ENCODE measurements at regions not wholly inside any gene's neighbourhood (a gene's known extent, or its start where the extent isn't known, plus 50 kb on each side); places are given as distances from the start of the nearest gene placed in this dataset.

GRCh38 chr11:103803062-103803461 is 233.4 kb upstream of the DDI1 start:
- in situ Hi-C loops (cut with HindIII; ENCODE audit: extremely low pct_ligation_motif_present, low pct_unique_long_range_greater_than_20kb) (no loop called here), intact Hi-C loops (cut with micrococcal nuclease; ENCODE audit: unreplicated experiment) (no loop called here)
- WGBS (ENCODE audit: low lambda C conversion rate): 13% methylated on average over 3 of the region's 3 CpGs
- Histone ChIP-seq H3K27me3 (ENCODE audit: control insufficient read depth in 1 of 2, insufficient read depth in 2 of 2, low read length in 2 of 2) (no peaks in the 10 kb centered on the region), H3K4me2 (ENCODE audit: low read depth, low read length) (no peak overlapping the region), H3K4me1 (ENCODE audit: insufficient read depth, low read length) (no peaks in the 10 kb centered on the region), H4K20me1 (ENCODE audit: insufficient read depth, low read length) (no peaks in the 10 kb centered on the region), H3K79me2 (ENCODE audit: insufficient read depth, low read length) (no peaks in the 10 kb centered on the region), H3K36me3 (replicated peaks in 1 of 2; ENCODE audit: control insufficient read depth in 1 of 2, insufficient read depth in 2 of 2, low read length in 2 of 2) (no peaks in the 10 kb centered on the region), H2AFZ (ENCODE audit: low read length) (no peak overlapping the region), H3K27ac (ENCODE audit: extremely low read length, insufficient read depth, low read length) (no peak overlapping the region), H3K4me3 (replicated peaks in 1 of 3; ENCODE audit: insufficient read depth in 1 of 3, low read depth in 2 of 3, low read length in 3 of 3) (no peak overlapping the region), H3K9me3 (ENCODE audit: low read length) (peaks cover 57% of the 10 kb centered on the region), H3K9ac (ENCODE audit: insufficient read depth, low read depth, low read length) (no peak overlapping the region)
- FAIRE-seq (no peak), ATAC-seq (no peak), DNase-seq (ENCODE audit: low spot score) (no peak)
- BruUV-seq (replicated peaks): no TSS peak
- TF ChIP-seq ZFP41 (CRISPR knock-in tag; IDR thresholded peaks at IDR 0.05; ENCODE audit: borderline replicate concordance): no peak
- no peak for TF ChIP-seq TRIM24 (CRISPR knock-in tag; IDR thresholded peaks at IDR 0.05)
- TF ChIP-seq EP300 (IDR thresholded peaks at IDR 0.05; ENCODE audit: low read depth in 2 of 2, low read length in 2 of 2): no peak
- no peak for TF ChIP-seq EP300 (CRISPR knock-in tag; IDR thresholded peaks at IDR 0.05; ENCODE audit: borderline replicate concordance)
- TF ChIP-seq ZNF639 (CRISPR knock-in tag; conservative IDR thresholded peaks at IDR 0.05): no peak
- ChIA-PET POLR2A (no interaction called here), CTCF (ENCODE audit: low intra/inter-chr PET ratio, low total read pairs) (no interaction called here)

- intact Hi-C loops (cut with micrococcal nuclease; ENCODE audit: unreplicated experiment) (no loop called here), in situ Hi-C loops (cut with HindIII; ENCODE audit: extremely low pct_ligation_motif_present, low pct_unique_long_range_greater_than_20kb) (no loop called here)
- Histone ChIP-seq H3K36me3 (replicated peaks in 1 of 2; ENCODE audit: control insufficient read depth in 1 of 2, insufficient read depth in 2 of 2, low read length in 2 of 2) (no peaks in the 10 kb centered on the region), H3K9me3 (ENCODE audit: low read length) (peaks cover 55% of the 10 kb centered on the region), H4K20me1 (ENCODE audit: insufficient read depth, low read length) (no peaks in the 10 kb centered on the region), H3K79me2 (ENCODE audit: insufficient read depth, low read length) (no peaks in the 10 kb centered on the region), H3K4me1 (ENCODE audit: insufficient read depth, low read length) (no peaks in the 10 kb centered on the region), H2AFZ (ENCODE audit: low read length) (no peak overlapping the region), H3K27ac (ENCODE audit: extremely low read length, insufficient read depth, low read length) (no peak overlapping the region), H3K4me3 (replicated peaks in 1 of 3; ENCODE audit: insufficient read depth in 1 of 3, low read depth in 2 of 3, low read length in 3 of 3) (no peak overlapping the region), H3K27me3 (ENCODE audit: control insufficient read depth in 1 of 2, insufficient read depth in 2 of 2, low read length in 2 of 2) (no peaks in the 10 kb centered on the region), H3K4me2 (ENCODE audit: low read depth, low read length) (no peak overlapping the region), H3K9ac (ENCODE audit: insufficient read depth, low read depth, low read length) (no peak overlapping the region)
- DNase-seq (ENCODE audit: low spot score): no peak
- no TSS peak for BruUV-seq (replicated peaks)
- ChIA-PET POLR2A (no interaction called here), CTCF (ENCODE audit: low intra/inter-chr PET ratio, low total read pairs) (no interaction called here)
- no peak for FAIRE-seq
- no peak for ATAC-seq
- TF ChIP-seq CENPT (CRISPR knock-in tag; IDR thresholded peaks at IDR 0.05; ENCODE audit: low read depth) (no peak), CREBL2 (CRISPR knock-in tag; IDR thresholded peaks at IDR 0.05; ENCODE audit: borderline replicate concordance) (no peak), AHDC1 (CRISPR knock-in tag; IDR thresholded peaks at IDR 0.05; ENCODE audit: borderline replicate concordance) (no peak), THAP11 (CRISPR knock-in tag; IDR thresholded peaks at IDR 0.05) (no peak), KAT2B (IDR thresholded peaks at IDR 0.05; ENCODE audit: borderline replicate concordance, low read depth, low read length) (no peak), POGZ (CRISPR knock-in tag; IDR thresholded peaks at IDR 0.05) (no peak), ZNF570 (CRISPR knock-in tag; IDR thresholded peaks at IDR 0.05; ENCODE audit: borderline replicate concordance) (no peak), HOXA7 (CRISPR knock-in tag; IDR thresholded peaks at IDR 0.05) (no peak), ZNF101 (CRISPR knock-in tag; IDR thresholded peaks at IDR 0.05; ENCODE audit: borderline replicate concordance, low read depth) (no peak)
These were observed 230.8 kb upstream of the DDI1 start for GRCh38 chr11:103805688-103806009.

All from HepG2 (cell line).